ENCODE measurements at regions not wholly inside any gene's neighbourhood (a gene's known extent, or its start where the extent isn't known, plus 50 kb on each side); places are given as distances from the start of the nearest gene placed in this dataset.

- ATAC-seq (no peak), DNase-seq (no peak)
- Histone ChIP-seq H3K27me3 (no peaks in the 10 kb centered on the region), H3K9me3 (no peaks in the 10 kb centered on the region), H3K36me3 (no peaks in the 10 kb centered on the region), H3K4me1 (peaks cover 0 to 13% (median 3%) of the 10 kb centered on the region in 9 donors), H3K27ac (no peak overlapping the region), H3K4me3 (no peak overlapping the region)
- no peak for TF ChIP-seq CTCF (IDR thresholded peaks at IDR 0.05)
- intact Hi-C loops (cut with DNase I): no loop called here
Measured at GRCh38 chr4:26806331-26806730, 54.3 kb upstream of the STIM2 start.

GRCh38 chr4:26807330-26807729, 53.3 kb upstream of the STIM2 start:
- ATAC-seq (no peak), DNase-seq (no peak)
- 66 to 72% methylated on average over 7 of the region's 7 CpGs for WGBS, 2 donors
- intact Hi-C loops (cut with DNase I): no loop called here
- Histone ChIP-seq H3K4me3 (no peak overlapping the region), H3K27me3 (no peaks in the 10 kb centered on the region), H3K27ac (no peak overlapping the region), H3K36me3 (no peaks in the 10 kb centered on the region), H3K4me1 (peaks cover 0 to 21% (median 13%) of the 10 kb centered on the region in 9 donors), H3K9me3 (no peaks in the 10 kb centered on the region)
- no peak for TF ChIP-seq CTCF (IDR thresholded peaks at IDR 0.05)

GRCh38 chr4:26809811-26810210, 50.8 kb upstream of the STIM2 start:
- intact Hi-C loops (cut with DNase I): loop anchor here in 1 of 10 donors (5.0 kb wide), 1 partner anchor 42 kb away; no protein-coding TSS in a partner anchor
- WGBS, 2 donors: 67 to 76% methylated on average over 4 of the region's 4 CpGs

More at GRCh38 chr4:26809811-26810210, 50.8 kb upstream of the STIM2 start:
- no peak overlapping the region for H3K27ac ChIP-seq
- peak in 1 of 8 donors; percentile 36 for ATAC-seq
- TF ChIP-seq CTCF (IDR thresholded peaks at IDR 0.05): no peak
- no peak overlapping the region for H3K4me3 ChIP-seq
- no peaks in the 10 kb centered on the region for H3K9me3 ChIP-seq
- H3K27me3 ChIP-seq: no peaks in the 10 kb centered on the region
- peaks cover 0 to 42% (median 25%) of the 10 kb centered on the region in 9 donors for H3K4me1 ChIP-seq
- H3K36me3 ChIP-seq: no peaks in the 10 kb centered on the region
- DNase-seq: no peak

All from heart right ventricle (tissue), 16 donors.